GM06990 (cell line): ENCODE measurements at regions not wholly inside any gene's neighbourhood (a gene's known extent, or its start where the extent isn't known, plus 50 kb on each side); places are given as distances from the start of the nearest gene placed in this dataset.

Experiments used
- DNase-seq: peaks from one replicate; pipeline ENCODE4 v3.0.0-alpha.2; 2011; ENCODE audit not compliant: insufficient read length; ENCODE audit errors: extremely low read depth
- H3K27me3 ChIP-seq: replicated peaks from 2 replicates; pipeline ENCODE4 v1.6.0; 2011; ENCODE audit warnings: low read length; ENCODE audit not compliant: control insufficient read depth, insufficient read depth
- H3K36me3 ChIP-seq: 2 replicates; pipeline ENCODE4 v1.5.1; 2011; ENCODE audit warnings: low read length; ENCODE audit not compliant: control insufficient read depth, insufficient read depth
- H3K4me3 ChIP-seq: replicated peaks from 2 replicates; pipeline ENCODE4 v1.5.1; 2011; ENCODE audit warnings: low read depth, mild to moderate bottlenecking, control low read depth, low read length
- TF ChIP-seq, protein P1 (sequence below): IDR thresholded peaks from 2 replicates; pipeline ENCODE4 v1.5.1; 2011; ENCODE audit warnings: low read length, control low read depth, mild to moderate bottlenecking, inconsistent platforms; ENCODE audit not compliant: insufficient read depth, poor library complexity, severe bottlenecking

DNA sequence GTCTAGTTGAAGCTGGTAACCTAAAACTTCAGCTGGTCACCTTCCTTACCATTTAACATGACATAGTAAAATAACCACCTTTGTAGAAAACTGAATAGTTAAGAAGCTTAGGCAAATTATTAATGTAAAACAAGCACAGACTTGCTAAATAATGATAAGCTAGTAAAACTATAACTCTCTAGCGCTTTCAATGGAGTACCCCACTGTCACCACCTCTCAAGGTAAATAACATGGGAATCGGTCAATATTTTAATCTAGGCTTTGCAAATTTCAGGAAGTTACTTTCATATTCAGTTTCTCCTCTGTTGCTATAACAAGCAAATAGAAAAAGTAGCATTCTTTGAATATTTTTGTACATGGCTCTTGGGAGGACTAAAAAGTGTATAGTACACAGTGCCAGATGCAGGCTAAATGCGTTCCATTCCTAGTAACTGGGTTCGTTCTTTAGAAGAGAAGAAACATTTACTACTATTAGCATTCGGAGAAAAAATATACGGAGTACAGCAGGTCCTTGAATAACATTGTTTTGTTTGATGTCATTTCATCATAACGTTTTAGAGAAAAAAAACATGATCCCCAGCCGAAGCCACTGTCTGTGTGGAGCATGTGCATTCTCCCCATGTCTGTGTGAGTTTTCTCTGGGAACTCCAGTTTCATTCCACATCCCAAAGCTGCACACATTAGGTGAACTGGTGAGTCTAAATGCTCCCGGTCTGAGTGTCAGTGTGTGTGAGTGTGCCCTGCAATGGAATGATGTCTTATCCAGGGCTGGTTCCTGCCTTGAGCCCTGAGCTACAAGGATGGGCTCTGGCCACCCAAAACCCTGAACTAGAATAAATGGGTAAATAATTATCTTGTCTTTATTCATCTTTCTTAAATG lies 52.5 kb downstream of the EPRS1 start:
- no peak for DNase-seq
- Histone ChIP-seq H3K27me3 (no peaks in the 10 kb centered on the region), H3K36me3 (peaks cover 7% of the 10 kb centered on the region), H3K4me3 (no peak overlapping the region)
- TF ChIP-seq, protein P1, sequence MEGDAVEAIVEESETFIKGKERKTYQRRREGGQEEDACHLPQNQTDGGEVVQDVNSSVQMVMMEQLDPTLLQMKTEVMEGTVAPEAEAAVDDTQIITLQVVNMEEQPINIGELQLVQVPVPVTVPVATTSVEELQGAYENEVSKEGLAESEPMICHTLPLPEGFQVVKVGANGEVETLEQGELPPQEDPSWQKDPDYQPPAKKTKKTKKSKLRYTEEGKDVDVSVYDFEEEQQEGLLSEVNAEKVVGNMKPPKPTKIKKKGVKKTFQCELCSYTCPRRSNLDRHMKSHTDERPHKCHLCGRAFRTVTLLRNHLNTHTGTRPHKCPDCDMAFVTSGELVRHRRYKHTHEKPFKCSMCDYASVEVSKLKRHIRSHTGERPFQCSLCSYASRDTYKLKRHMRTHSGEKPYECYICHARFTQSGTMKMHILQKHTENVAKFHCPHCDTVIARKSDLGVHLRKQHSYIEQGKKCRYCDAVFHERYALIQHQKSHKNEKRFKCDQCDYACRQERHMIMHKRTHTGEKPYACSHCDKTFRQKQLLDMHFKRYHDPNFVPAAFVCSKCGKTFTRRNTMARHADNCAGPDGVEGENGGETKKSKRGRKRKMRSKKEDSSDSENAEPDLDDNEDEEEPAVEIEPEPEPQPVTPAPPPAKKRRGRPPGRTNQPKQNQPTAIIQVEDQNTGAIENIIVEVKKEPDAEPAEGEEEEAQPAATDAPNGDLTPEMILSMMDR, result no peak

DNA sequence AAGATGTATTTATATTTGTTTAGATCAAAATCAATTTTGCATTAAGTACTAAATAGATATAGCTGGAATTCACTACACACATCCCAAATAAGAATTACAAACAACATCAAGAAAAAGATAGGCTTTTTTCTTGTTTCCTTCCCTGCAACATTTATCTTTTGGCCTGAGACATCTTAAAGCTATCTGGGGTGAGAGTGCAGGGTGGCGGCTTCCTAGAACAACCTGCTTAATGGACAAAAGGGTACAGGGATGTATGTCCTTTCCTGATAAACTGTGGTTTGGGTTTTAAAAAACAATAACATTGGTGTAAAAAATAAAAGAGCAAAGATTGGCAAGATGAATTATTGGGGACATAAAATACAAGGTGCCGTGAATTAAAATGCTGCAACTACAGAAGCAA lies 54.4 kb downstream of the EPRS1 start:
- Histone ChIP-seq H3K36me3 (peaks cover 7% of the 10 kb centered on the region), H3K27me3 (no peaks in the 10 kb centered on the region), H3K4me3 (no peak overlapping the region)
- no peak for DNase-seq
- TF ChIP-seq, protein P1, result no peak

DNA sequence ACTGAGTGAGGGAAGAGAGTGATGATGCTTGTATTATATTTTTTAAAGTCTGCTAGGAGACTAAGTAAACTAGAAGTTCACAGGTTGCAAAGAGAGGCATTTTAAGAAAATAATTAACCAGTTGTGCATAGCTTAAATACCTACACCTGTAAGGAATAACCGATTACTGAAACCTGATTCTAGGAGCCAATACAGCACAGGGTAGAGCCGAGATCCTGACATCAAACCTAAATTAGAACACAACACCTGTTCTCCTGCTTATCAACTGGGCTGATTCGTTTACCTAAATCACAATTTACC lies 54.8 kb downstream of the EPRS1 start:
- H3K4me3 ChIP-seq, result no peak overlapping the region
- no peaks in the 10 kb centered on the region for H3K27me3 ChIP-seq
- TF ChIP-seq, protein P1, result no peak
- no peak for DNase-seq
- H3K36me3 ChIP-seq, result peaks cover 8% of the 10 kb centered on the region

DNA sequence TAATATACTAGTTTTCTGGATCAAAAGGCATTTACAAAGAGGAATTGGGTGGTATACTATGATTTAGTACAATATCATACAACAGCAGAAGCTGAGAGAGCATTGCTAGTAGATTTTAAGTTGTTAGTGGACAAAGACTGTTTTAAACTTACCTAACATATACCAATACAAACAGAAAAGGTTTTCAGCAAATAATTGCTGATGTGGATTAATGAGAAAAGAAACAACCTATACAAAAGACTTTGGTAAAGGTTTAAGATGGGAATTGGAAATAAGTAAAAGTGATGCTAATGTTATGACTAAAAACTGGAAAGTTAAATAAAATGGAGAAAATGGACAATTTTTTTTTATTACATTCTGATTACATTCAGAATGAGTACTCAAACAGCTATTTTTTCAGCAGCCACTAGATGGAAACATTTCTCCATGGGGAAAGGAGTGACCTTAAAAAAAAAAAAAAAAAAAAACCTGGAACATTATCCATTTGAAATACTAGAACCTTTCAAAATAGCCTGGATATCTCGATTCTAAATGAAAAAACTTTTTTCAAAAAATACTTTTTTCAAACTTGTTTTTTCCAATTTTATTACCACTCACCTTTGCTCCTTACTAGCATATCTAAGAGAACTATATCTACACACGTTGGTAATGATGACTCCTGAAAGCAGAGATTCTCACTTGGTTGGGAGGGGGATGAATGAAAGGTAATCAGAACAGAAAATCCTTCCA lies 55.4 kb downstream of the EPRS1 start:
- TF ChIP-seq, protein P1, result peak; percentile 51
- H3K27me3 ChIP-seq, result no peaks in the 10 kb centered on the region
- H3K36me3 ChIP-seq, result peaks cover 7% of the 10 kb centered on the region
- no peak overlapping the region for H3K4me3 ChIP-seq
- DNase-seq, result no peak

DNA sequence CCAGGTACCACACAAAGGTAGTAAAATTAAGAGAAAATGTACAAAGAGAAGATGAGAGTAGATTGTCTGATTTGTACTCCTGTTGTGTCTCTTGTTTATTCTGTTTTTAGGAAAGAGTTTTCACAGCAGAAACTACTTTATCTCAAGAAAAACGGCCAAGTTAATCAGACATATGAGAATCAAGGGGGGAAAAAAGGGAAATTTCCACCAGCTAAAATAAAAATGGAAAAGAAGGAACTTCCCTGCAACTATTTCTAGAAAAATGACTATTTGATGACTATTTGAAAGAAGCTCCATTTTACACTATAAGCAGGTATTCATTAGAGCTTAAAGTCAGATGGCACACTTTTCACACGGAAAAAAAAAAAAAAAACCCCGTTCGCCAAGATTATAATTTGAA lies 56.5 kb downstream of the EPRS1 start:
- TF ChIP-seq, protein P1, result no peak
- Histone ChIP-seq H3K27me3 (no peaks in the 10 kb centered on the region), H3K4me3 (no peak overlapping the region), H3K36me3 (peaks cover 4% of the 10 kb centered on the region; the same call in 1 of the 2 replicates)
- DNase-seq, result no peak
